ENCODE measurements at regions not wholly inside any gene's neighbourhood (a gene's known extent, or its start where the extent isn't known, plus 50 kb on each side); places are given as distances from the start of the nearest gene placed in this dataset.

- H3K4me1 ChIP-seq (ENCODE audit: control insufficient read depth, insufficient read depth, low read length) = peaks cover 18% of the 10 kb centered on the region
- H3K4me3 ChIP-seq (ENCODE audit: low read depth, low read length) = no peak overlapping the region
- no peak overlapping the region for H3K9ac ChIP-seq (ENCODE audit: low read depth, low read length)
- peaks cover 4% of the 10 kb centered on the region for H3K36me3 ChIP-seq (ENCODE audit: control insufficient read depth, insufficient read depth, low read length)
- H3K27me3 ChIP-seq (ENCODE audit: control insufficient read depth, insufficient read depth, low read length) = no peaks in the 10 kb centered on the region
- H3K9me3 ChIP-seq (ENCODE audit: control insufficient read depth, insufficient read depth, low read length) = no peaks in the 10 kb centered on the region
Measured at GRCh38 chr3:62982795-62983455, 107.7 kb upstream of the CADPS start.

- H3K9me3 ChIP-seq (ENCODE audit: control insufficient read depth, insufficient read depth, low read length) = no peaks in the 10 kb centered on the region
Measured at GRCh38 chr3:62986061-62986460, 110.8 kb upstream of the CADPS start.

GRCh38 chr3:62987721-62988120 lies 112.5 kb upstream of the CADPS start:
- Histone ChIP-seq H3K27me3 (ENCODE audit: control insufficient read depth, insufficient read depth, low read length) (no peaks in the 10 kb centered on the region), H3K4me3 (ENCODE audit: low read depth, low read length) (no peak overlapping the region), H3K4me1 (ENCODE audit: control insufficient read depth, insufficient read depth, low read length) (peaks cover 15% of the 10 kb centered on the region), H3K9me3 (ENCODE audit: control insufficient read depth, insufficient read depth, low read length) (no peaks in the 10 kb centered on the region), H3K9ac (ENCODE audit: low read depth, low read length) (no peak overlapping the region), H3K36me3 (ENCODE audit: control insufficient read depth, insufficient read depth, low read length) (peaks cover 8% of the 10 kb centered on the region)

More at GRCh38 chr3:62986061-62986460, 110.8 kb upstream of the CADPS start:
- Histone ChIP-seq H3K4me1 (ENCODE audit: control insufficient read depth, insufficient read depth, low read length) (peaks cover 24% of the 10 kb centered on the region), H3K27me3 (ENCODE audit: control insufficient read depth, insufficient read depth, low read length) (no peaks in the 10 kb centered on the region), H3K4me3 (ENCODE audit: low read depth, low read length) (no peak overlapping the region), H3K9ac (ENCODE audit: low read depth, low read length) (no peak overlapping the region), H3K36me3 (ENCODE audit: control insufficient read depth, insufficient read depth, low read length) (peaks cover 8% of the 10 kb centered on the region)

GRCh38 chr3:62990704-62991413 lies 115.6 kb upstream of the CADPS start:
- Histone ChIP-seq H3K9ac (ENCODE audit: low read depth, low read length) (no peak overlapping the region), H3K36me3 (ENCODE audit: control insufficient read depth, insufficient read depth, low read length) (peaks cover 6% of the 10 kb centered on the region), H3K9me3 (ENCODE audit: control insufficient read depth, insufficient read depth, low read length) (no peaks in the 10 kb centered on the region), H3K4me1 (ENCODE audit: control insufficient read depth, insufficient read depth, low read length) (peaks cover 22% of the 10 kb centered on the region), H3K27me3 (ENCODE audit: control insufficient read depth, insufficient read depth, low read length) (no peaks in the 10 kb centered on the region), H3K4me3 (ENCODE audit: low read depth, low read length) (no peak overlapping the region)

DNA sequence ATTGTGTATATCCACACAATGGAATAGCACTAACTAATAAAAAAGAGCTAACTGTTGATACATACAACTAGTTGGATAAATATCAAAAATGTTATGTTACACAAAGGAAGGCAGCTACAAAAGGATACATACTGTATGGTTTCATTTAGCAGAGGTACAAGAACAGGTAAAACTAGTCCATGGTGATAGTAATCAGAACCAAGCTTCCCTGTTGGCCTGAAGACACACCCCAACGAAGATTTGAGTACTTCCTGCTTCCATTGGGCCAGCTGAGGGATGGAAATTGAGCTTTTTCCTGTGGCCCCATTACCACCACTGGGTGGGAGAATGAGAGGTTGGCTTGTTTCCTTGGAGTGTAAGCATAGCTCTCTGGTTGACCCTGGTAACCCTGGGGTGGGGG lies 117.3 kb upstream of the CADPS start:
- Histone ChIP-seq H3K9ac (ENCODE audit: low read depth, low read length) (no peak overlapping the region), H3K36me3 (ENCODE audit: control insufficient read depth, insufficient read depth, low read length) (peaks cover 5% of the 10 kb centered on the region), H3K9me3 (ENCODE audit: control insufficient read depth, insufficient read depth, low read length) (no peaks in the 10 kb centered on the region), H3K4me3 (ENCODE audit: low read depth, low read length) (no peak overlapping the region), H3K27me3 (ENCODE audit: control insufficient read depth, insufficient read depth, low read length) (no peaks in the 10 kb centered on the region), H3K4me1 (ENCODE audit: control insufficient read depth, insufficient read depth, low read length) (peaks cover 22% of the 10 kb centered on the region)

GRCh38 chr3:62995119-62995518 lies 119.9 kb upstream of the CADPS start:
- Histone ChIP-seq H3K9ac (ENCODE audit: low read depth, low read length) (no peak overlapping the region), H3K36me3 (ENCODE audit: control insufficient read depth, insufficient read depth, low read length) (no peaks in the 10 kb centered on the region), H3K4me1 (ENCODE audit: control insufficient read depth, insufficient read depth, low read length) (peaks cover 22% of the 10 kb centered on the region), H3K9me3 (ENCODE audit: control insufficient read depth, insufficient read depth, low read length) (no peaks in the 10 kb centered on the region), H3K4me3 (ENCODE audit: low read depth, low read length) (no peak overlapping the region), H3K27me3 (ENCODE audit: control insufficient read depth, insufficient read depth, low read length) (no peaks in the 10 kb centered on the region)

DNA sequence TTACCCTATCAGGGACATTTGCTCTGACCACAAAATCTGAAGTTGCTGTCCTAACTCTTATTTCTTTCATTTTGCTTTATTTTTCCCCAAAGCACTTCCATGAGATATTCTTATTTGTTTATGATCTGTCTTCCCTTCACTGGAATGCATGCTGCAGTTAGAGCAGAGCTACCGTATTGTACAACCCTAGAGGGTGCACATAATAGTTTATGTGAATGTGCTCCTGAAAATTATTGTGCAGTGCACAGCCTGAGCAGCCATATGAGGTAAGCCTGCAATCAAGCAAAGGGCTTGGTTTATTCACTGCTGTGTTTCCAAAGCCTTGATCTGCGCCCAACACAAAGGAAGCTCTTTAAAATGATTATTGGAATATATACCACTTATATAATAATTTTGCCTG lies 120.3 kb upstream of the CADPS start:
- no peaks in the 10 kb centered on the region for H3K9me3 ChIP-seq (ENCODE audit: control insufficient read depth, insufficient read depth, low read length)

DNA sequence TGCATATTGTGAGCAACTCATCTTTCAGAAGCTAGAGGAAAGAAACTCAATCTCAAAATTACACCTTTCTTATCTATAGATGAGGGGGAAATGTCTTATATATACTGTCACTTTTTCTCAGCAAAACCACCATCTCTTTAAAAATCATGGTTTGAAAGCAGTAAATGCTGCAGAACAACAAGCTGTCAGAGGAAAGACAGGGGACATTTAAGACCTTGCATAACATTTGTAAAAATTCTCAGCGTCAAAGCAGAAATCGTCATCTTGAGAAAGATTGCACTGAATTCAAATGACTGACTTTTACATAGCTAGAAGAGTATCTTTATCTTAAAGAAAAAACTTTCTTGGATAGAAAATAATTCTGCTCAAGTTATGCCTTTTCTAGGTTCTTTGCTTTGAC lies 122.2 kb upstream of the CADPS start:
- Histone ChIP-seq H3K4me3 (ENCODE audit: low read depth, low read length) (no peak overlapping the region), H3K9ac (ENCODE audit: low read depth, low read length) (no peak overlapping the region), H3K27me3 (ENCODE audit: control insufficient read depth, insufficient read depth, low read length) (no peaks in the 10 kb centered on the region), H3K36me3 (ENCODE audit: control insufficient read depth, insufficient read depth, low read length) (peaks cover 3% of the 10 kb centered on the region), H3K9me3 (ENCODE audit: control insufficient read depth, insufficient read depth, low read length) (no peaks in the 10 kb centered on the region), H3K4me1 (ENCODE audit: control insufficient read depth, insufficient read depth, low read length) (peaks cover 15% of the 10 kb centered on the region)

More for the DNA sequence above, 120.3 kb upstream of the CADPS start:
- peaks cover 19% of the 10 kb centered on the region for H3K4me1 ChIP-seq (ENCODE audit: control insufficient read depth, insufficient read depth, low read length)
- H3K36me3 ChIP-seq (ENCODE audit: control insufficient read depth, insufficient read depth, low read length) = no peaks in the 10 kb centered on the region
- no peak overlapping the region for H3K4me3 ChIP-seq (ENCODE audit: low read depth, low read length)
- no peak overlapping the region for H3K9ac ChIP-seq (ENCODE audit: low read depth, low read length)
- H3K27me3 ChIP-seq (ENCODE audit: control insufficient read depth, insufficient read depth, low read length) = no peaks in the 10 kb centered on the region

GRCh38 chr3:62999158-62999557 lies 123.9 kb upstream of the CADPS start:
- no peak overlapping the region for H3K9ac ChIP-seq (ENCODE audit: low read depth, low read length)
- H3K4me1 ChIP-seq (ENCODE audit: control insufficient read depth, insufficient read depth, low read length) = peaks cover 15% of the 10 kb centered on the region
- H3K27me3 ChIP-seq (ENCODE audit: control insufficient read depth, insufficient read depth, low read length) = no peaks in the 10 kb centered on the region
- H3K36me3 ChIP-seq (ENCODE audit: control insufficient read depth, insufficient read depth, low read length) = peaks cover 3% of the 10 kb centered on the region
- H3K4me3 ChIP-seq (ENCODE audit: low read depth, low read length) = no peak overlapping the region
- H3K9me3 ChIP-seq (ENCODE audit: control insufficient read depth, insufficient read depth, low read length) = no peaks in the 10 kb centered on the region

DNA sequence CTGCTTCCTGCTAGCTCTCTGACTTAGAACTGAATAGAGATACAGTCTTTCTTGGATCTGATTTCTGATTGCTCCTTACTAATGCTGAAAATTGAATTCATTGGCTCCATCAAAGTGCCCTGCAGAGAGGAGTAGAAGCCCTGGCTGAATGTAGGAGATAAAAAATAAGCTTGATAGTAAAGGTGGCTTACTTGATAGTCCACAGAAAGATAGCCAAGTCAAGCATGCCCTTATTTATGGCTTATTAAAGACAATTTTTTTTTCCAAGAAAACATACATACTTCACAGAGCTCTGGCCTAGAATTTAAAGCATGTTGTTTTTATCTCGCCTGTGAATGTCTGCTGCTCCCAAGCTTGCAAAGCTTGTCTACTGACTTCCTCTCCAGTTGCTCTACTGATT lies 124.6 kb upstream of the CADPS start:
- H3K9me3 ChIP-seq (ENCODE audit: control insufficient read depth, insufficient read depth, low read length) = no peaks in the 10 kb centered on the region

DNA sequence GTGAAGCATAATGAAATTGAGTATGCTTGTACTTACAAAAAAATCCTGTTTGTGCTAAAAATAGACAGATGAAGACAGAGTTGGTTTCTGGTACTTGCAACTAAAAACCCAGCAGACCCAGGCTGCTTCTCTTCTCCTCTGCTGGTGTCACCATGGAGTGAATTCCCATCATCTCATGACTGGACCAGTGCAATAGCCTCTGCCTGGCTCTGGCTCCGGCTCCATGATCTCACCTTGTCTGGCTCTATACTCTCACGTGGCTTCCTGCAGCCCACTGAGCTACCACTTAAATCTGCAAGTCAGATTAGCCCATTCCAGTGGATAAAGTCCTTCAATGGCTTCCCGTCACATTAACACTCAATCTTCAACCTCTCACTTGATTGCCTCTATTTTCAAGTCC lies 129.2 kb upstream of the CADPS start:
- no peaks in the 10 kb centered on the region for H3K4me1 ChIP-seq (ENCODE audit: control insufficient read depth, insufficient read depth, low read length)
- H3K9ac ChIP-seq (ENCODE audit: low read depth, low read length) = no peak overlapping the region
- no peaks in the 10 kb centered on the region for H3K27me3 ChIP-seq (ENCODE audit: control insufficient read depth, insufficient read depth, low read length)
- H3K4me3 ChIP-seq (ENCODE audit: low read depth, low read length) = no peak overlapping the region
- H3K9me3 ChIP-seq (ENCODE audit: control insufficient read depth, insufficient read depth, low read length) = no peaks in the 10 kb centered on the region
- peaks cover 3% of the 10 kb centered on the region for H3K36me3 ChIP-seq (ENCODE audit: control insufficient read depth, insufficient read depth, low read length)

More for the DNA sequence above, 124.6 kb upstream of the CADPS start:
- peaks cover 3% of the 10 kb centered on the region for H3K36me3 ChIP-seq (ENCODE audit: control insufficient read depth, insufficient read depth, low read length)
- H3K4me3 ChIP-seq (ENCODE audit: low read depth, low read length) = no peak overlapping the region
- H3K9ac ChIP-seq (ENCODE audit: low read depth, low read length) = no peak overlapping the region
- H3K27me3 ChIP-seq (ENCODE audit: control insufficient read depth, insufficient read depth, low read length) = no peaks in the 10 kb centered on the region
- peaks cover 9% of the 10 kb centered on the region for H3K4me1 ChIP-seq (ENCODE audit: control insufficient read depth, insufficient read depth, low read length)

All from iPS-15b (cell line).